Ovary (tissue), 7 donors: ENCODE measurements at regions not wholly inside any gene's neighbourhood (a gene's known extent, or its start where the extent isn't known, plus 50 kb on each side); places are given as distances from the start of the nearest gene placed in this dataset.

ENCODE experiments used
- DNase-seq, 5 donors: peaks; one replicate each; pipeline ENCODE4 v3.0.0-alpha.2; 2019 to 2020
- H3K27ac ChIP-seq, 2 donors: fragments of 200-600 bp; one replicate each; pipeline versions ENCODE4 v1.5.1 to v1.8.0; 2019 to 2022
- H3K27me3 ChIP-seq: fragments of 200-600 bp; one replicate; pipeline ENCODE4 v1.8.0; 2022
- H3K36me3 ChIP-seq: fragments of 200-600 bp; sonication (generic); one replicate; pipeline ENCODE4 v1.5.1; 2019
- H3K4me1 ChIP-seq: one replicate; pipeline ENCODE4 v1.8.1; 2013; ENCODE audit warnings: mild to moderate bottlenecking, moderate library complexity; ENCODE audit not compliant: insufficient read depth
- H3K4me3 ChIP-seq: fragments of 200-600 bp; sonication (generic); one replicate; pipeline ENCODE4 v1.5.1; 2017
- H3K9me3 ChIP-seq, 2 donors: fragments of 200-600 bp in 1 of 2; sonication (generic) in 1 of 2; one replicate each; pipeline versions ENCODE4 v1.5.1 to v1.8.1; 2013 to 2019; ENCODE audit warnings: mild to moderate bottlenecking in 1 of 2, moderate library complexity in 1 of 2
- CTCF ChIP-seq, 3 donors: fragments of 450-650 bp in 2 of 3; fragments of 200-600 bp in 1 of 3; IDR thresholded peaks; one replicate each; pipeline versions ENCODE4 v1.5.1 to v1.8.0; 2016 to 2022; ENCODE audit warnings: antibody characterized with exemption in 3 of 3, mild to moderate bottlenecking in 1 of 3
- EP300 ChIP-seq: sonication (generic); formaldehyde crosslinking; IDR thresholded peaks from one replicate; pipeline ENCODE4 v1.6.1; 2017; ENCODE audit warnings: antibody characterized with exemption
- POLR2A ChIP-seq: fragments of 450-650 bp; IDR thresholded peaks from one replicate; pipeline ENCODE4 v1.6.1; 2017; ENCODE audit warnings: antibody characterized with exemption, mild to moderate bottlenecking, moderate library complexity
- whole genome bisulfite sequencing, 3 donors: extraction: QIAGEN DNeasy Blood & Tissue Kit in 1 of 3; methylation state at CpG; one replicate each; pipeline versions ENCODE4 v1.1.5 to v1.1.7; 2013 to 2017; 5-methylcytosine and 5-hydroxymethylcytosine counted together
- intact Hi-C, 4 donors: fragments of 100-400 bp; cut with DNase I; formaldehyde crosslinking; loops; one replicate each; pipeline versions ENCODE4 v1.11.0 to v1.15.1; 2022 to 2023
- donor health status: DM: no; HTN: no; CAD: no; lungs with moderate emphysema.
- donor health status: DM: no; HTN: no; CAD: no.
- donor health status: Bipolar disorder and iron deficiency.
- donor health status: DM: no; HTN: no; CAD: no.
- donor health status: DM: yes; HTN: yes; CAD: no.

GRCh38 chr4:13710246-13710885, 82.8 kb upstream of the BOD1L1 start:
- WGBS, 3 donors: 94 to 96% (median 95%) methylated on average over 8 of the region's 8 CpGs
- DNase-seq: no peak
- TF ChIP-seq EP300 (no peak), CTCF (IDR thresholded peaks at IDR 0.05) (no peak), POLR2A (no peak)
- no peak overlapping the region for H3K27ac ChIP-seq
- H3K36me3 ChIP-seq: no peaks in the 10 kb centered on the region
- intact Hi-C loops: no loop called here
- no peaks in the 10 kb centered on the region for H3K9me3 ChIP-seq
- H3K4me1 ChIP-seq: no peaks in the 10 kb centered on the region
- no peak overlapping the region for H3K4me3 ChIP-seq
- H3K27me3 ChIP-seq: no peaks in the 10 kb centered on the region

- Histone ChIP-seq H3K4me1 (no peaks in the 10 kb centered on the region), H3K36me3 (no peaks in the 10 kb centered on the region), H3K4me3 (no peak overlapping the region), H3K27me3 (no peaks in the 10 kb centered on the region), H3K27ac (no peak overlapping the region), H3K9me3 (no peaks in the 10 kb centered on the region)
- no peak for DNase-seq
- TF ChIP-seq POLR2A (no peak), EP300 (no peak), CTCF (IDR thresholded peaks at IDR 0.05) (no peak)
- intact Hi-C loops: no loop called here
- WGBS, 3 donors: 48 to 74% (median 56%) methylated on average over 5 of the region's 5 CpGs
These were observed 83.8 kb upstream of the BOD1L1 start for GRCh38 chr4:13711233-13711785.

GRCh38 chr4:13721894-13722293, 94.4 kb upstream of the BOD1L1 start:
- Histone ChIP-seq H3K36me3 (no peaks in the 10 kb centered on the region), H3K4me1 (no peaks in the 10 kb centered on the region), H3K4me3 (no peak overlapping the region), H3K9me3 (no peaks in the 10 kb centered on the region), H3K27me3 (no peaks in the 10 kb centered on the region), H3K27ac (no peak overlapping the region)
- DNase-seq: no peak
- intact Hi-C loops: no loop called here
- WGBS, 3 donors: 38 to 78% (median 54%) methylated on average over 2 of the region's 2 CpGs
- no peak for TF ChIP-seq EP300
- no peak for TF ChIP-seq CTCF (IDR thresholded peaks at IDR 0.05)
- TF ChIP-seq POLR2A: no peak

GRCh38 chr4:13722649-13723048, 95.1 kb upstream of the BOD1L1 start:
- 94 to 97% (median 96%) methylated on average over 1 of the region's 1 CpG for WGBS, 3 donors
- intact Hi-C loops: no loop called here
- TF ChIP-seq POLR2A (no peak), CTCF (IDR thresholded peaks at IDR 0.05) (no peak), EP300 (no peak)

More at GRCh38 chr4:13722649-13723048, 95.1 kb upstream of the BOD1L1 start:
- no peaks in the 10 kb centered on the region for H3K27me3 ChIP-seq
- H3K36me3 ChIP-seq: no peaks in the 10 kb centered on the region
- no peak overlapping the region for H3K4me3 ChIP-seq
- no peak overlapping the region for H3K27ac ChIP-seq
- DNase-seq: no peak
- H3K9me3 ChIP-seq: no peaks in the 10 kb centered on the region
- no peaks in the 10 kb centered on the region for H3K4me1 ChIP-seq
